Astrocyte (in vitro differentiated cells and primary cell): ENCODE measurements at regions not wholly inside any gene's neighbourhood (a gene's known extent, or its start where the extent isn't known, plus 50 kb on each side); places are given as distances from the start of the nearest gene placed in this dataset.

Experiments used
- DNase-seq: peaks from one replicate; pipeline ENCODE4 v3.0.0-alpha.2; 2010; ENCODE audit warnings: low read depth
- FAIRE-seq: peaks from 2 replicates; lab custom pipeline; 2011; peaks lifted over from hg19 to GRCh38; lab: Jason Lieb, UNC
- H2AFZ ChIP-seq: 2 replicates; pipeline ENCODE4 v1.6.0; 2012; ENCODE audit warnings: low read depth, low read length, inconsistent platforms
- H3K27ac ChIP-seq: 2 replicates; pipeline ENCODE4 v1.5.1; 2011; ENCODE audit warnings: low read depth, low read length, inconsistent platforms
- H3K27me3 ChIP-seq: 2 replicates; pipeline ENCODE4 v1.6.0; 2011; ENCODE audit warnings: low read length, inconsistent platforms; ENCODE audit not compliant: insufficient read depth
- H3K36me3 ChIP-seq: 2 replicates; pipeline ENCODE4 v1.5.1; 2011; ENCODE audit warnings: low read length, inconsistent platforms; ENCODE audit not compliant: insufficient read depth
- H3K4me1 ChIP-seq: 2 replicates; pipeline ENCODE4 v1.5.1; 2011; ENCODE audit warnings: low read length, inconsistent platforms; ENCODE audit not compliant: insufficient read depth
- H3K4me2 ChIP-seq: 2 replicates; pipeline ENCODE4 v1.6.0; 2012; ENCODE audit warnings: low read length, inconsistent platforms
- H3K4me3 ChIP-seq: 2 replicates; pipeline ENCODE4 v1.5.1; 2011; ENCODE audit warnings: low read depth, mild to moderate bottlenecking, low read length, inconsistent platforms; ENCODE audit not compliant: insufficient read depth
- H3K79me2 ChIP-seq: 2 replicates; pipeline ENCODE4 v1.6.0; 2012; ENCODE audit warnings: mild to moderate bottlenecking, low read length, inconsistent platforms; ENCODE audit not compliant: insufficient read depth
- H3K9ac ChIP-seq: 2 replicates; pipeline ENCODE4 v1.6.0; 2012; ENCODE audit warnings: mild to moderate bottlenecking, low read length, inconsistent platforms
- H3K9me3 ChIP-seq: 2 replicates; pipeline ENCODE4 v1.5.1; 2012; ENCODE audit warnings: low read depth, mild to moderate bottlenecking, low read length, inconsistent platforms; ENCODE audit not compliant: insufficient read depth
- H4K20me1 ChIP-seq: 2 replicates; pipeline ENCODE4 v1.6.0; 2012; ENCODE audit warnings: low read length, inconsistent platforms; ENCODE audit not compliant: insufficient read depth
- H3K27ac Mint-ChIP-seq: one replicate; pipeline ENCODE4 v1.8.0; 2021; ENCODE audit warnings: mild to moderate bottlenecking, mixed read lengths; ENCODE audit not compliant: unreplicated experiment
- H3K27me3 Mint-ChIP-seq: one replicate; pipeline ENCODE4 v1.8.0; 2021; ENCODE audit warnings: low read depth, mixed read lengths; ENCODE audit not compliant: unreplicated experiment
- H3K36me3 Mint-ChIP-seq: one replicate; pipeline ENCODE4 v1.8.0; 2021; ENCODE audit warnings: low read depth, mixed read lengths; ENCODE audit not compliant: unreplicated experiment
- H3K4me1 Mint-ChIP-seq: one replicate; pipeline ENCODE4 v1.8.0; 2021; ENCODE audit warnings: low read depth, mixed read lengths; ENCODE audit not compliant: unreplicated experiment
- H3K4me3 Mint-ChIP-seq: one replicate; pipeline ENCODE4 v1.8.0; 2021; ENCODE audit warnings: mild to moderate bottlenecking, moderate library complexity, mixed read lengths; ENCODE audit not compliant: unreplicated experiment
- H3K9me3 Mint-ChIP-seq: one replicate; pipeline ENCODE4 v1.8.0; 2021; ENCODE audit warnings: mild to moderate bottlenecking, mixed read lengths; ENCODE audit not compliant: unreplicated experiment
- EZH2 ChIP-seq: IDR thresholded peaks from 2 replicates; pipeline ENCODE4 v1.6.1; 2012; ENCODE audit warnings: mild to moderate bottlenecking, low read length, inconsistent platforms; ENCODE audit not compliant: insufficient read depth
- TF ChIP-seq, protein P1 (sequence below): IDR thresholded peaks from 2 replicates; pipeline ENCODE4 v1.5.1; 2011; ENCODE audit warnings: low read depth, mild to moderate bottlenecking, inconsistent platforms, low read length, moderate library complexity; ENCODE audit not compliant: insufficient read depth

- no peak for DNase-seq
- no peak for FAIRE-seq
These were observed 69.3 kb upstream of the TMPO start for GRCh38 chr12:98446060-98446459.

DNA sequence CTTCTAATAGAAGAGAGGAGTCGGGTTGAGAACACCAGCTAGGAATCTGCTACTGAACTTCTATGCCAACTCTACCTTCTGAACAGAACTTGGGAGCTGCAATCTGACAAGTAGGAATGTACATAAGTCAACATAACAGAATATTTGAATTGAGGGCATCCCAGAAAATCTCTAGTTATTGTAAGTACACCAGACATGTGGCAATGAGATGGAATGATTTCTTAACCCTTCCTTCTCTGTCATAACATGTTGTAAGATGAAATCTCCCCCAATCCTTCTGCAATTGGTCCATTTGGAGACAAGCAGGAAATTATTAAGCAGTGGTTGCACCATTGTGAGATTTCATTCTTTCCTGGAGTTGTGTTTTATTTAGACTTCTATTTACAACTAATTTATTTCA lies 68.7 kb upstream of the TMPO start:
- H3K27me3 ChIP-seq, result peaks cover 7% of the 10 kb centered on the region
- no peaks in the 10 kb centered on the region for H3K36me3 ChIP-seq
- H3K9me3 Mint-ChIP-seq, result no peaks in the 10 kb centered on the region
- FAIRE-seq (no peak), DNase-seq (no peak)
- no peaks in the 10 kb centered on the region for H3K9me3 ChIP-seq
- no peaks in the 10 kb centered on the region for H3K79me2 ChIP-seq
- H3K27ac Mint-ChIP-seq, result no peak overlapping the region
- H4K20me1 ChIP-seq, result no peaks in the 10 kb centered on the region
- H3K4me3 ChIP-seq, result no peak overlapping the region
- no peak overlapping the region for H3K4me2 ChIP-seq
- H3K27me3 Mint-ChIP-seq, result peaks cover 3% of the 10 kb centered on the region
- no peaks in the 10 kb centered on the region for H3K36me3 Mint-ChIP-seq
- H3K4me3 Mint-ChIP-seq, result no peak overlapping the region
- no peak overlapping the region for H3K9ac ChIP-seq
- H2AFZ ChIP-seq, result no peak overlapping the region
- H3K4me1 ChIP-seq, result no peaks in the 10 kb centered on the region
- TF ChIP-seq, protein P1, sequence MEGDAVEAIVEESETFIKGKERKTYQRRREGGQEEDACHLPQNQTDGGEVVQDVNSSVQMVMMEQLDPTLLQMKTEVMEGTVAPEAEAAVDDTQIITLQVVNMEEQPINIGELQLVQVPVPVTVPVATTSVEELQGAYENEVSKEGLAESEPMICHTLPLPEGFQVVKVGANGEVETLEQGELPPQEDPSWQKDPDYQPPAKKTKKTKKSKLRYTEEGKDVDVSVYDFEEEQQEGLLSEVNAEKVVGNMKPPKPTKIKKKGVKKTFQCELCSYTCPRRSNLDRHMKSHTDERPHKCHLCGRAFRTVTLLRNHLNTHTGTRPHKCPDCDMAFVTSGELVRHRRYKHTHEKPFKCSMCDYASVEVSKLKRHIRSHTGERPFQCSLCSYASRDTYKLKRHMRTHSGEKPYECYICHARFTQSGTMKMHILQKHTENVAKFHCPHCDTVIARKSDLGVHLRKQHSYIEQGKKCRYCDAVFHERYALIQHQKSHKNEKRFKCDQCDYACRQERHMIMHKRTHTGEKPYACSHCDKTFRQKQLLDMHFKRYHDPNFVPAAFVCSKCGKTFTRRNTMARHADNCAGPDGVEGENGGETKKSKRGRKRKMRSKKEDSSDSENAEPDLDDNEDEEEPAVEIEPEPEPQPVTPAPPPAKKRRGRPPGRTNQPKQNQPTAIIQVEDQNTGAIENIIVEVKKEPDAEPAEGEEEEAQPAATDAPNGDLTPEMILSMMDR, result no peak
- no peak for TF ChIP-seq EZH2
- H3K27ac ChIP-seq, result no peak overlapping the region
- H3K4me1 Mint-ChIP-seq, result peaks cover 4% of the 10 kb centered on the region

More at GRCh38 chr12:98446060-98446459, 69.3 kb upstream of the TMPO start:
- Histone ChIP-seq H3K36me3 (no peaks in the 10 kb centered on the region), H4K20me1 (no peaks in the 10 kb centered on the region), H3K79me2 (no peaks in the 10 kb centered on the region), H3K4me2 (no peak overlapping the region), H3K4me1 (no peaks in the 10 kb centered on the region), H3K9me3 (no peaks in the 10 kb centered on the region), H3K27ac (no peak overlapping the region), H3K9ac (no peak overlapping the region), H3K4me3 (no peak overlapping the region), H2AFZ (no peak overlapping the region), H3K27me3 (peaks cover 7% of the 10 kb centered on the region)
- Mint-ChIP-seq H3K27me3 (peaks cover 3% of the 10 kb centered on the region), H3K4me3 (no peak overlapping the region), H3K36me3 (no peaks in the 10 kb centered on the region), H3K27ac (no peak overlapping the region), H3K9me3 (no peaks in the 10 kb centered on the region), H3K4me1 (peaks cover 4% of the 10 kb centered on the region)
- TF ChIP-seq EZH2, result no peak
- TF ChIP-seq, protein P1, result no peak

GRCh38 chr12:98449584-98449983 lies 65.8 kb upstream of the TMPO start:
- H3K27me3 Mint-ChIP-seq, result peaks cover 3% of the 10 kb centered on the region
- no peak overlapping the region for H2AFZ ChIP-seq
- FAIRE-seq (no peak), DNase-seq (no peak)
- no peaks in the 10 kb centered on the region for H3K9me3 Mint-ChIP-seq
- H3K4me1 Mint-ChIP-seq, result peaks cover 12% of the 10 kb centered on the region
- TF ChIP-seq, protein P1, result no peak
- TF ChIP-seq EZH2, result no peak
- H3K36me3 ChIP-seq, result no peaks in the 10 kb centered on the region
- no peak overlapping the region for H3K4me2 ChIP-seq
- H3K27me3 ChIP-seq, result peaks cover 7% of the 10 kb centered on the region
- no peak overlapping the region for H3K9ac ChIP-seq
- no peaks in the 10 kb centered on the region for H3K79me2 ChIP-seq
- H4K20me1 ChIP-seq, result no peaks in the 10 kb centered on the region
- no peaks in the 10 kb centered on the region for H3K4me1 ChIP-seq
- no peak overlapping the region for H3K27ac ChIP-seq
- no peak overlapping the region for H3K4me3 Mint-ChIP-seq
- H3K9me3 ChIP-seq, result no peaks in the 10 kb centered on the region
- no peaks in the 10 kb centered on the region for H3K36me3 Mint-ChIP-seq
- no peak overlapping the region for H3K27ac Mint-ChIP-seq
- no peak overlapping the region for H3K4me3 ChIP-seq
